ENCODE measurements at regions not wholly inside any gene's neighbourhood (a gene's known extent, or its start where the extent isn't known, plus 50 kb on each side); places are given as distances from the start of the nearest gene placed in this dataset.

DNA sequence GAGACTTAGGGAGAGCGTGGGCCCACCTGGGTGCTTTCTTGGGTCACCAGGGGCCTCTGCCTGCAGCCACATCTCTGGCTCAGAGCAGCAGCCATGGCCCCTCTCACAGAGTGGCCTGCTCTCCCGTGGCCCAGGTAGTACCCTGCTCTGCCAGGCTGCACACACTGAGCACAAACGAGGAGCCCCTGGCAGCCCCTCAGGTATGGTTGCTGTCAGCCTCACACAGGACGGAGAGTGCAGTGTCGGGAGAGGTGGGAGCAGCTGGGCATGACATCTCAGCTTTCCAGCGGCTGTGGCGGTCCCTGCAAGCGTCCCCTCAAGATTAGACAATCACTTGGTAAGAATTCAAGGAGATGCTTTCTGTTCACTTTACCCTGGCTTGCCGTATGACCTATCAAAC is 137.0 kb upstream of the IRX4 start:
- TF ChIP-seq, protein P1, sequence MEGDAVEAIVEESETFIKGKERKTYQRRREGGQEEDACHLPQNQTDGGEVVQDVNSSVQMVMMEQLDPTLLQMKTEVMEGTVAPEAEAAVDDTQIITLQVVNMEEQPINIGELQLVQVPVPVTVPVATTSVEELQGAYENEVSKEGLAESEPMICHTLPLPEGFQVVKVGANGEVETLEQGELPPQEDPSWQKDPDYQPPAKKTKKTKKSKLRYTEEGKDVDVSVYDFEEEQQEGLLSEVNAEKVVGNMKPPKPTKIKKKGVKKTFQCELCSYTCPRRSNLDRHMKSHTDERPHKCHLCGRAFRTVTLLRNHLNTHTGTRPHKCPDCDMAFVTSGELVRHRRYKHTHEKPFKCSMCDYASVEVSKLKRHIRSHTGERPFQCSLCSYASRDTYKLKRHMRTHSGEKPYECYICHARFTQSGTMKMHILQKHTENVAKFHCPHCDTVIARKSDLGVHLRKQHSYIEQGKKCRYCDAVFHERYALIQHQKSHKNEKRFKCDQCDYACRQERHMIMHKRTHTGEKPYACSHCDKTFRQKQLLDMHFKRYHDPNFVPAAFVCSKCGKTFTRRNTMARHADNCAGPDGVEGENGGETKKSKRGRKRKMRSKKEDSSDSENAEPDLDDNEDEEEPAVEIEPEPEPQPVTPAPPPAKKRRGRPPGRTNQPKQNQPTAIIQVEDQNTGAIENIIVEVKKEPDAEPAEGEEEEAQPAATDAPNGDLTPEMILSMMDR (IDR thresholded peaks at IDR 0.05 in 4 of 5, conservative IDR thresholded peaks at IDR 0.05 in 1 of 5) = no peak
- no peak for TF ChIP-seq POLR2A (IDR thresholded peaks at IDR 0.05)
